ENCODE measurements at regions not wholly inside any gene's neighbourhood (a gene's known extent, or its start where the extent isn't known, plus 50 kb on each side); places are given as distances from the start of the nearest gene placed in this dataset.

- H3K27ac ChIP-seq, result no peak overlapping the region
- H3K36me3 ChIP-seq, result no peaks in the 10 kb centered on the region
- H3K4me3 ChIP-seq, result no peak overlapping the region
- H3K9me3 ChIP-seq, result no peaks in the 10 kb centered on the region
- H3K4me1 ChIP-seq, result peaks cover 0 to 4% of the 10 kb centered on the region in 2 donors
- no peak for DNase-seq (ENCODE audit: low spot score)
- no peaks in the 10 kb centered on the region for H3K27me3 ChIP-seq
- TF ChIP-seq, protein P1, sequence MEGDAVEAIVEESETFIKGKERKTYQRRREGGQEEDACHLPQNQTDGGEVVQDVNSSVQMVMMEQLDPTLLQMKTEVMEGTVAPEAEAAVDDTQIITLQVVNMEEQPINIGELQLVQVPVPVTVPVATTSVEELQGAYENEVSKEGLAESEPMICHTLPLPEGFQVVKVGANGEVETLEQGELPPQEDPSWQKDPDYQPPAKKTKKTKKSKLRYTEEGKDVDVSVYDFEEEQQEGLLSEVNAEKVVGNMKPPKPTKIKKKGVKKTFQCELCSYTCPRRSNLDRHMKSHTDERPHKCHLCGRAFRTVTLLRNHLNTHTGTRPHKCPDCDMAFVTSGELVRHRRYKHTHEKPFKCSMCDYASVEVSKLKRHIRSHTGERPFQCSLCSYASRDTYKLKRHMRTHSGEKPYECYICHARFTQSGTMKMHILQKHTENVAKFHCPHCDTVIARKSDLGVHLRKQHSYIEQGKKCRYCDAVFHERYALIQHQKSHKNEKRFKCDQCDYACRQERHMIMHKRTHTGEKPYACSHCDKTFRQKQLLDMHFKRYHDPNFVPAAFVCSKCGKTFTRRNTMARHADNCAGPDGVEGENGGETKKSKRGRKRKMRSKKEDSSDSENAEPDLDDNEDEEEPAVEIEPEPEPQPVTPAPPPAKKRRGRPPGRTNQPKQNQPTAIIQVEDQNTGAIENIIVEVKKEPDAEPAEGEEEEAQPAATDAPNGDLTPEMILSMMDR (IDR thresholded peaks at IDR 0.05), result no peak
These were observed 132.0 kb downstream of the DACT1 start for GRCh38 chr14:58769771-58770170.

DNA sequence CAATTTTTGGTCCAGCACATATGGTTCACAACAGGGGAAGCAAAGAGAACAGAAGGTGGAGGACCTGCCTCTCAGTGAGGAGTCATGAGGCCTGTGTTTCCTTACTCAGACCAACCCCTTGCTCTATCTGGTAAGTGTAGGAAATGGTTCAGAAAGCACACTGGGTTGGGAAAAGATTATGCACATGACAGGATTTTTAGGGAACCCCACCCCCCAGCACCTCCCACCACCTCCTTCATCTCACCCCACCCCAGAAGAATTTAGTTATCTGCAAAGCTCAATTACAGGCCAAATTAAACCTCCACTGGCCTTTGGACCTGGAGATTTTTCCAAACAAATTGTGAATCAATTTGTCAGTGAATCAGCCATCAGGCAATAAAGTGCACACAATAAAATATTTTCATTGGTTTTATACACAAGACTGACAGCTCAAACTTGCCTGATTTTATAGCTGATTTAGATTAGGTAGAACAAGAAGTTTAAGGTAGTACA lies 132.8 kb downstream of the DACT1 start:
- Histone ChIP-seq H3K9me3 (no peaks in the 10 kb centered on the region), H3K4me1 (peaks cover 0 to 3% of the 10 kb centered on the region in 2 donors), H3K27me3 (no peaks in the 10 kb centered on the region), H3K36me3 (no peaks in the 10 kb centered on the region), H3K27ac (no peak overlapping the region), H3K4me3 (no peak overlapping the region)
- no peak for DNase-seq (ENCODE audit: low spot score)
- TF ChIP-seq, protein P1 (IDR thresholded peaks at IDR 0.05), result no peak

DNA sequence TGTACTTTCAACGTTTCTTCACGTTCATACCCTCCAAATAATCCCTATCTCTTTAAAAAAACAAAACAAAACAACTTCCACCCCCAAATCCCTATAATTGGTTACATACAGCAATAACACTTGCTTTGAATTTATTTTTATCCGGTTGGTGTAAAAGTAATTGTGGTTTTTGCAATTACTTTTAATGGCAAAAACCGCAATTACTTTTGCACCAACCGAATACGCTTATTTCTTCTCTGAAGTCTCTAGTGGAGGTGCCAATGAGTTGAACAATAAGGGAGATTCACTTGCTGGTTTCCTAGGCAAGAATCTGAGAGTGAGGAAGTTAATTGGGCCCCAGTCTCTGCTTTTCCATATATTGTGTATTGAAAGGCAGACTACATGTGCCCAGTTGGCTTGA lies 133.3 kb downstream of the DACT1 start:
- Histone ChIP-seq H3K27ac (no peak overlapping the region), H3K27me3 (no peaks in the 10 kb centered on the region), H3K9me3 (no peaks in the 10 kb centered on the region), H3K4me1 (no peaks in the 10 kb centered on the region), H3K4me3 (no peak overlapping the region), H3K36me3 (no peaks in the 10 kb centered on the region)
- TF ChIP-seq, protein P1 (IDR thresholded peaks at IDR 0.05), result no peak
- DNase-seq (ENCODE audit: low spot score), result no peak

- no peak for DNase-seq (ENCODE audit: low spot score)
- TF ChIP-seq, protein P1 (IDR thresholded peaks at IDR 0.05), result no peak
- Histone ChIP-seq H3K36me3 (no peaks in the 10 kb centered on the region), H3K4me1 (no peaks in the 10 kb centered on the region), H3K9me3 (no peaks in the 10 kb centered on the region), H3K27me3 (no peaks in the 10 kb centered on the region), H3K4me3 (no peak overlapping the region), H3K27ac (no peak overlapping the region)
These were observed 134.4 kb downstream of the DACT1 start for GRCh38 chr14:58772116-58772515.

GRCh38 chr14:58772794-58773620 lies 135.2 kb downstream of the DACT1 start:
- Histone ChIP-seq H3K27ac (no peak overlapping the region), H3K27me3 (no peaks in the 10 kb centered on the region), H3K4me1 (no peaks in the 10 kb centered on the region), H3K9me3 (no peaks in the 10 kb centered on the region), H3K4me3 (no peak overlapping the region), H3K36me3 (no peaks in the 10 kb centered on the region)
- TF ChIP-seq, protein P1 (IDR thresholded peaks at IDR 0.05), result no peak
- no peak for DNase-seq (ENCODE audit: low spot score)

Measured in right atrium auricular region (tissue), 2 donors.